ENCODE measurements at regions not wholly inside any gene's neighbourhood (a gene's known extent, or its start where the extent isn't known, plus 50 kb on each side); places are given as distances from the start of the nearest gene placed in this dataset.

DNA sequence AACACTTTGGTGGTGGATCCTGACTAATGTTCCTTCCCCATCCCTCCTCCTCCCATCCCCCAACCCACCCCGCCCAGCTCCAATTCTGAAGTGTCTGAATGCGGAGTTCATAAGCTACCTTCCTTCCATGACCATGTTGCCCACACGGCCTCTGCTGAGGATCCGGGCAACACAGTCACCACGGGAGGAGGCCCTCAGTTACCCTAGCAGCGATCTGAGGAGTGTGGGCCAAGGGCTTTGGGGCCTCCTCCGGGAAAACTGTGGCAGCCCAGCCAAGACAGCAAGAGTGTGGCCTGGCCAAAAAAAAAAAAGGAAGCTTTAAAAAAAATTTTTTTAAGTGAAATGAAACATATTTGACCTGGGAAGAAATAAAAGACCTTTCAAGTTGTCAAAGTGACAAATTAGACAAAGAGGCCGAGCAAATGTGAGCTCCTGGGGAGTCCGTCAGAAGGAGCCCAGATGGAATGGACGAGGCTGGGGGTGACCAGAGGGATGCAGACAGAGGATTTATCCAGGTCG lies 169.0 kb upstream of the PKDCC start:
- DNase-seq (ENCODE audit: low read depth, low spot score): no peak

GRCh38 chr2:41879235-41879916 lies 168.4 kb upstream of the PKDCC start:
- DNase-seq (ENCODE audit: low read depth, low spot score): no peak

DNA sequence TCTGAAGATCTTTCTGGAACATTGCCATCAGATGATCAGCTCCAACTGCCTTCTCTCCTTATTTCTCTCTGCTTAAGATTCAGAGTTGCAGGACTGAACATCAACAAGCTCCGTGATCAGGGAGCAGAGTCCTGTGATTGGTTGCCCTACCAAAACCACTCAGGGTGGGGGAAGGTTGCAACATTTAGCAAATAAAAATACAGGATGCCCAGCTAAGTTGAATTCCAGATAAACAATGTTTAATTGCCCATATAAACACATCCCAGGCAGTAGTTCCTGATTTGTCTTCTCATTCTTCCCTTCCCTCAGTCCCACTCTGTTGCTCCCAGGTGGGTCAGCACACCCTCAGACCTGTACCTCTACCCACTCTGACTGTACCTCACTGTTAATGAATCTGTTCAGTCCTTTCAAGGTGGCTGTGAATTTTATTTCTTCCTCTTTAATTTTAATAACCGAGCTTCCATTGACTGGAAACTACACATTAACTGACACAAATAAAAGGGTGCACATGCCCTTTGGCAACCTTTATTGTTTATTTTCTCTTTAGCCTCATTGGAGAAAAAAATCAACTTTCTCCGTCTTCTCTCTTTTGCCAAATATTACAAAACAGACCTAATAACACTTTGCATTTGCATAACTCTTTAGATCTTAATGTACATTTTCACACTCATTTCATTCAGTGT lies 167.1 kb upstream of the PKDCC start:
- no peak for DNase-seq (ENCODE audit: low read depth, low spot score)

DNA sequence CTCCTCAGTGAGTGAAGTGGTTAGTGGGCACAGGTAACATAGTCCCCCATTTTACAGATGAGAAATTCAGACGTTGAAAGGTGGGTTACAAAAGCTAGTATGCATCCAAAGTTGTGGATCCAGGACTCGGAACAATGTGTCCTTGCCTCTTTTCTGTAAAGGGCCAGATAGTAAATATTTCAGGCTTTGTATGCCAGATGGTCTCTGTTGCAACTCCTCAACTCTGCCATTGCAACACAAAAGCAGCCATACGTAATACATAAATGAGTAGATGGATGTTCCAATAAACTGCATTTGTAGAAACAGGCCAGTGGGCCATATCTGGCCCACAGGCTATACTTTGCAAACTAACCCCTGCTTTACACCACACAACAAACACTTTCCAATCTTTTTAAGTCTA lies 166.6 kb upstream of the PKDCC start:
- DNase-seq (ENCODE audit: low read depth, low spot score): no peak

GRCh38 chr2:41884718-41885117 lies 163.1 kb upstream of the PKDCC start:
- DNase-seq (ENCODE audit: low read depth, low spot score): no peak

- DNase-seq (ENCODE audit: low read depth, low spot score): no peak
These were observed 161.6 kb upstream of the PKDCC start for GRCh38 chr2:41886145-41886664.

GRCh38 chr2:41886757-41887156 lies 161.1 kb upstream of the PKDCC start:
- no peak for DNase-seq (ENCODE audit: low read depth, low spot score)

GRCh38 chr2:41890341-41890740 lies 157.5 kb upstream of the PKDCC start:
- no peak for DNase-seq (ENCODE audit: low read depth, low spot score)

- no peak for DNase-seq (ENCODE audit: low read depth, low spot score)
These were observed 155.3 kb upstream of the PKDCC start for GRCh38 chr2:41892476-41892875.

DNA sequence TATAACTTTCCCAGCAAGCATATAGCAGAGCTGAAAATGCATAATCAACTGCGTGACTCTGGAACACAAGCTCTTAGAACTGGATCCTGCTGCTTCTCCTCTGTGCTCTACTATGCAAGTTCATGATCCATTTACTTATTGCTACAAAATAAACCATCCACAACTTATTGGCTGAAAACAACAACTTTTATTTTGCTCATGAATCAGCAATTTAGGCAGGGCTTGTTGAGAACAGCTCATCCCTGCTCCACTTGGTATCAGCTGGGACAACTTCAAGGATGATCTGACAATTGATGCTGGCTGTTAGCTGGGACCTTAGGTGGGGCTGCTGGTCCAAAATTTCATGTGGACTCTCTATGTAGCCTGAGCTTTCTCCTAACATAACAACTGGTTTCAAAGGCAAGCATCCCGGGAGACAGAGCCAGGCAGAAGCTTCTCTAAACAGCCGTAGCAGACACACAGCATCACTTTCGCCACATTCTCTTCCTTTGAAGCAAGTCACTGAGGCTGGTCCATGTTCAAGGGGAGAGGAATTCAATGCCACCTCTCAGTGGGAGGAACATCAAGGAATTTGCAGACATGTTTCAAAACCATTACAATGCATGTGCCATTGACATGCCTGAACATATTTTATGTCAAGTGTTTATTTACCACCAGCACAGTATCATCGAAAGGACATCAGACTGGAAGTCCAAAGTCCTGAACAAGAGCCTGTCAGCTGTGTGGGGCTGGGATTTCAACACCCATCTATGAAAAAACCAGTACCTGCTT lies 153.1 kb upstream of the PKDCC start:
- DNase-seq (ENCODE audit: low read depth, low spot score): no peak

- no peak for DNase-seq (ENCODE audit: low read depth, low spot score)
These were observed 152.5 kb upstream of the PKDCC start for GRCh38 chr2:41895334-41895664.

DNA sequence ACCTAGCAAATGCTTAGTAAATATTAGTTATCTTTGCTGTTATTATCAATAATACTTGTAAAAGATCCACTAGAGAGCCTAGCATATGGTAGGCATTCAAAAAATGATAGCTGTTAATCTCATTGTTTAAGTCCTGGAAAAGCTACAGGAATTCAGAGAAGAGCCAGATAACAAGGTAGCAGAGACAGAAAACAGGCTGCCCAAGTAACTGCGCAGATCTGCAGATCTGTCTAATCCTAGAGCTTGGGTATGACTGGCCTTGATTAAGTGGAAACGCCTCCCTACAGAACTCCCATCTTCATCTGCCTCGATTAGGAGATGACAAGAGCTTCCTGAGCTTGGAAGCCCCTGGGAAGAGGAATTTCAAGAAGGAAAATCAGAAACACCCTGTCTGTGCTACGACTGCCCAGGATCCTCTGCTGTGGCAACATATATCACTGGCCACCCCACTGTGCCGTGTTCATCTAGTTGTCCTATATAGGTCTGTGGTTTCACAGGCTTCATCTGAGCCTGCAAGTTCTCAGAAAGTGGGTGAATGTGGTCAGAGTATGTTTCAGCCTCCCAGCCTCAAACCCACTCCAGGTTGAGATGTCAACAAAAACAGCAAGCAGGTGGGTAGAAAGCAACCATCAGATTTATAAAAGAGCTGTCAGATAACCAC lies 151.5 kb upstream of the PKDCC start:
- no peak for DNase-seq (ENCODE audit: low read depth, low spot score)

DNA sequence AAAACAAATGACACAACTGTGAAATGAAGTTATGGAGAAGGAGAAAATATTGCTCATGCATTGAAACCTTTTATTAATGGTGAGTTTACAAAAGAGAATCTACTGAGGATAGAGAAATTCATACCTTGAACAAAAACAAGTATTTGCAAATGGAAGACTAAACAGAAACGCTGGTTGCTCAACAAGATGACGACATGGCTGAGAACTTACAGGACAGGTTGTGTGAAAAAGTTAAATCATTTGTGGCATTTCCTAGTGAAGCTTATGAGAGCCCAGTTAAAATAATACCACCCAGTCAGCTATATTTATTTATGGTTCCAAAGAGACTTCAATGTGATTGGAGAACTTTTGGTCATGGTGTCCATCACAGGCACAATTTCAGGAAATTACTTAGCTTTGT lies 148.6 kb upstream of the PKDCC start:
- no peak for DNase-seq (ENCODE audit: low read depth, low spot score)

- DNase-seq (ENCODE audit: low read depth, low spot score): no peak
These were observed 147.7 kb upstream of the PKDCC start for GRCh38 chr2:41900101-41900577.

- DNase-seq (ENCODE audit: low read depth, low spot score): no peak
These were observed 144.9 kb upstream of the PKDCC start for GRCh38 chr2:41902897-41903296.

GRCh38 chr2:41903474-41904135 lies 144.2 kb upstream of the PKDCC start:
- no peak for DNase-seq (ENCODE audit: low read depth, low spot score)

DNA sequence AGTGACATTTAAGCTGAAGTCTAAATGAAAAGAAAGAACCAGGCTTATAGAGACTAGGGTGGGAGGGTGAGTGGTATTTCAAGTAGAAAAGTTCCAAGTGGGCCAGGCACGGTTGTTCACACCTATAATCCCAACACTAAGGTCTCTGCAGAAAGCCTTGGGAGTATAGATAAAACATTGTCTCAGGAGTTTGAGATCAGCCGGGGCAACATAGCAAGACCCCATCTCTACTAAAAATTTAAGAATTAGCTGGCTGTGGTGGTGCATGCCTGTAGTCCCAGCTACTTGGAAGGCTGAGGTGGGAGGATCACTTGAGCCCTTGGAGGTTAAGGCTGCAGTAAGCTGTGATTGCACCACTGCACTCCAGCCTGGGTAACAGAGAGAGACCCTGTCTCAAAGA lies 143.4 kb upstream of the PKDCC start:
- no peak for DNase-seq (ENCODE audit: low read depth, low spot score)

- no peak for DNase-seq (ENCODE audit: low read depth, low spot score)
These were observed 142.1 kb upstream of the PKDCC start for GRCh38 chr2:41905597-41906337.

DNA sequence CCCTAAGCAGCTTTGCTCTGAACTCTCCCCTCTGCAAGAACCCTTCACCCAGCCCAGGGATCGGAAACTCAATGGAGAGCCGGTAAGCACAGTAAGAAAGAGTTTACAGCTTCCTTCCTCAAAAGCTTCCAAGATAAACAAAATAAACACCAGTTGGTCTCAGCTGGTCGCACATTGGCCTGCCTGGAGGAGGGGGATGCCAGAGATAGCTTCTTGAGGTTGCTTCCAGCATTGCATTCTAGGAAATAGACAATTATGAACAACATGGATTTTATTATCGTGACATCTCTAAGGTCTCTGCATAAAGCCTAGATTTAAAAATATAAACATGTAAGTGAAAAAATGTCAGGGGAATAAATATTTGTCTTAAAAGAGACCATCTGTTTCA lies 141.5 kb upstream of the PKDCC start:
- DNase-seq (ENCODE audit: low read depth, low spot score): no peak

DNA sequence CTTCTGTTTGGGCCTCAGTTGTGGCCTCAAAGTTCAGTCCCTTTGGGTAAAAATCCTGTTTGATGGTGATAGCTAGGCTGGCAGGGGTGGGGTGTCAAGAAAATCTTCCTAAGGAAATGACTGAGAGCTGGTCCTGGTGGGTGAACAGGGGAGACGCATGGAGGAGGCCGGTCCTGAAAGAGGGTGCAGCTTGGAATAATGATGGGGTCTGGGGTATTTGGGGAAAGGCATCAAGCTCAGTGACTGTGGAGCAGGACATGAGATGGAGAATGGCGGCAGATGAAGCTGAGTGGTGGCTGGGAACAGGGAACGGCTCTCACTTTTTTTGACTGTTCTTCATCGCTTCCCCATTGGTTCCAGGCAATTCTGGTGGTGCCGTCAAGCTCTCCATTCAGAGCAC lies 140.7 kb upstream of the PKDCC start:
- no peak for DNase-seq (ENCODE audit: low read depth, low spot score)

GRCh38 chr2:41907771-41908207 lies 140.0 kb upstream of the PKDCC start:
- no peak for DNase-seq (ENCODE audit: low read depth, low spot score)

All from iPS DF 19.7 (cell line).